Caco-2 (cell line): ENCODE measurements at regions not wholly inside any gene's neighbourhood (a gene's known extent, or its start where the extent isn't known, plus 50 kb on each side); places are given as distances from the start of the nearest gene placed in this dataset.
A peak's percentile ranks its signal among the peaks of the same experiment; 100 is the strongest.
"Not testable (repeated sequence)": the region's sequence is repeated elsewhere in the genome, so short reads cannot be mapped to it uniquely, and the experiment has no call there.

Experiments
- BruUV-seq: library from RNA; stranded (reverse); fragments of 400-500 nt; replicated peaks from 2 replicates; lab custom pipeline; 2021; lab: Mats Ljungman, UMichigan
- CTCF ChIA-PET: fragments of 300-600 bp; sonication (Branson Sonifier 250); formaldehyde crosslinking; loops from one replicate; lab custom pipeline; 2022; ENCODE audit warnings: antibody characterized with exemption; lab: Charles Lee
- POLR2A ChIA-PET: fragments of 300-600 bp; sonication (Branson Sonifier 250); formaldehyde crosslinking; loops from one replicate; lab custom pipeline; 2022; ENCODE audit warnings: antibody characterized with exemption; lab: Charles Lee
- DNase-seq, 2 experiments: peaks; one replicate each; pipeline versions ENCODE4 v3.0.0 to v3.0.0-alpha.2; 2020 to 2022
- H3K27me3 ChIP-seq: replicated peaks from 2 replicates; pipeline ENCODE4 v1.6.0; 2011; ENCODE audit warnings: low read length; ENCODE audit not compliant: control insufficient read depth, insufficient read depth
- H3K36me3 ChIP-seq: 2 replicates; pipeline ENCODE4 v1.5.1; 2011; ENCODE audit warnings: low read length; ENCODE audit not compliant: control insufficient read depth, insufficient read depth
- H3K4me1 ChIP-seq: fragments of 250-450 bp; sonication (Bioruptor Pico); 2 replicates; pipeline ENCODE4 v1.5.1; 2020; ENCODE audit warnings: mild to moderate bottlenecking
- H3K4me3 ChIP-seq: 2 replicates; pipeline ENCODE4 v1.5.1; 2011; ENCODE audit warnings: low read depth, mild to moderate bottlenecking, control low read depth, low read length
- H3K9me3 ChIP-seq: fragments of 250-450 bp; sonication (Bioruptor Pico); 2 replicates; pipeline ENCODE4 v1.5.1; 2020; ENCODE audit warnings: mild to moderate bottlenecking, moderate library complexity
- H3K27ac Mint-ChIP-seq: one replicate; pipeline ENCODE4 v1.8.0; 2022; ENCODE audit warnings: mixed read lengths; ENCODE audit not compliant: unreplicated experiment
- H3K27me3 Mint-ChIP-seq: one replicate; pipeline ENCODE4 v1.8.0; 2022; ENCODE audit warnings: mixed read lengths; ENCODE audit not compliant: insufficient read depth, unreplicated experiment
- H3K36me3 Mint-ChIP-seq: one replicate; pipeline ENCODE4 v1.8.0; 2022; ENCODE audit warnings: mild to moderate bottlenecking, mixed read lengths; ENCODE audit not compliant: insufficient read depth, unreplicated experiment
- H3K4me1 Mint-ChIP-seq: one replicate; pipeline ENCODE4 v1.8.0; 2022; ENCODE audit warnings: low read depth, mixed read lengths; ENCODE audit not compliant: unreplicated experiment
- H3K4me3 Mint-ChIP-seq: one replicate; pipeline ENCODE4 v1.8.0; 2022; ENCODE audit warnings: mild to moderate bottlenecking, moderate library complexity, mixed read lengths; ENCODE audit not compliant: unreplicated experiment
- H3K9me3 Mint-ChIP-seq: one replicate; pipeline ENCODE4 v1.8.0; 2022; ENCODE audit warnings: mixed read lengths; ENCODE audit not compliant: unreplicated experiment
- intact Hi-C: fragments of 100-400 bp; cut with micrococcal nuclease; formaldehyde crosslinking; loops from one replicate; pipeline ENCODE4 v1.10.0; 2022; ENCODE audit not compliant: unreplicated experiment
- TF ChIP-seq, protein P1 (sequence below), 2 experiments: fragments of 200-600 bp in 1 of 2; IDR thresholded peaks; 1 replicate in 1 of 2; 2 replicates in 1 of 2; pipeline versions ENCODE4 v1.5.1 to v1.8.0; 2011 to 2022; ENCODE audit warnings: antibody characterized with exemption in 1 of 2, control low read depth in 1 of 2, inconsistent platforms in 1 of 2, low read depth in 1 of 2, low read length in 1 of 2, mild to moderate bottlenecking in 1 of 2, moderate library complexity in 1 of 2; ENCODE audit not compliant: insufficient read depth in 1 of 2, severe bottlenecking in 1 of 2, unreplicated experiment in 1 of 2

DNA sequence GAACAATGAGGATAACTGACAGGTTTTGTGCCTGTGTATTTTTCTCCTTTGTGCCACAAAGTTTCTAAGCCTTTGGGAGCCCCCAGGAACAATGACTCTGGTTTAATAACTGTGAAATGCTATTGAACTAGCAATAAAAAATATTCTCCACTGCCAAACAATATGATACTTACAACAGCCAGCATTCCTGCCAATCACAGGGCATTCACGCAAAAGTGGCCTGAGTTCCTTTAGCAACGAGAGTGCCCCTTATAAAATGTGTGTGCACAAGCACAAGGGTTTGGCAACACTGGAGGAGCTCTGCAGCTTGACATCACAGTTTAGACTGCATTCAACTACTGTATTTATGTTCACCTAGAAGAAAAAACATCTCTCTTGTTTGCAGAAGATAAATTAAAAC, 412.9 kb upstream of the NFE2L3 start:
- no peaks in the 10 kb centered on the region for H3K9me3 ChIP-seq
- H3K4me1 ChIP-seq, result no peaks in the 10 kb centered on the region; the same call in 1 of the 2 replicates
- no peak for DNase-seq
- H3K9me3 Mint-ChIP-seq, result no peaks in the 10 kb centered on the region
- no TSS peak for BruUV-seq
- H3K4me3 Mint-ChIP-seq, result no peak overlapping the region
- POLR2A ChIA-PET, result no interaction called here
- intact Hi-C loops, result no loop called here
- TF ChIP-seq, protein P1, sequence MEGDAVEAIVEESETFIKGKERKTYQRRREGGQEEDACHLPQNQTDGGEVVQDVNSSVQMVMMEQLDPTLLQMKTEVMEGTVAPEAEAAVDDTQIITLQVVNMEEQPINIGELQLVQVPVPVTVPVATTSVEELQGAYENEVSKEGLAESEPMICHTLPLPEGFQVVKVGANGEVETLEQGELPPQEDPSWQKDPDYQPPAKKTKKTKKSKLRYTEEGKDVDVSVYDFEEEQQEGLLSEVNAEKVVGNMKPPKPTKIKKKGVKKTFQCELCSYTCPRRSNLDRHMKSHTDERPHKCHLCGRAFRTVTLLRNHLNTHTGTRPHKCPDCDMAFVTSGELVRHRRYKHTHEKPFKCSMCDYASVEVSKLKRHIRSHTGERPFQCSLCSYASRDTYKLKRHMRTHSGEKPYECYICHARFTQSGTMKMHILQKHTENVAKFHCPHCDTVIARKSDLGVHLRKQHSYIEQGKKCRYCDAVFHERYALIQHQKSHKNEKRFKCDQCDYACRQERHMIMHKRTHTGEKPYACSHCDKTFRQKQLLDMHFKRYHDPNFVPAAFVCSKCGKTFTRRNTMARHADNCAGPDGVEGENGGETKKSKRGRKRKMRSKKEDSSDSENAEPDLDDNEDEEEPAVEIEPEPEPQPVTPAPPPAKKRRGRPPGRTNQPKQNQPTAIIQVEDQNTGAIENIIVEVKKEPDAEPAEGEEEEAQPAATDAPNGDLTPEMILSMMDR (IDR thresholded peaks at IDR 0.05; ENCODE audit: insufficient read depth in 1 of 2, low read depth in 1 of 2, low read length in 1 of 2, severe bottlenecking in 1 of 2, unreplicated experiment in 1 of 2), result no peak
- no peaks in the 10 kb centered on the region for H3K36me3 Mint-ChIP-seq
- no peak overlapping the region for H3K27ac Mint-ChIP-seq
- peaks cover 15% of the 10 kb centered on the region for H3K27me3 Mint-ChIP-seq
- CTCF ChIA-PET, result no interaction called here
- H3K4me3 ChIP-seq, result no peak overlapping the region
- no peaks in the 10 kb centered on the region for H3K4me1 Mint-ChIP-seq
- no peaks in the 10 kb centered on the region for H3K27me3 ChIP-seq
- H3K36me3 ChIP-seq, result no peaks in the 10 kb centered on the region

DNA sequence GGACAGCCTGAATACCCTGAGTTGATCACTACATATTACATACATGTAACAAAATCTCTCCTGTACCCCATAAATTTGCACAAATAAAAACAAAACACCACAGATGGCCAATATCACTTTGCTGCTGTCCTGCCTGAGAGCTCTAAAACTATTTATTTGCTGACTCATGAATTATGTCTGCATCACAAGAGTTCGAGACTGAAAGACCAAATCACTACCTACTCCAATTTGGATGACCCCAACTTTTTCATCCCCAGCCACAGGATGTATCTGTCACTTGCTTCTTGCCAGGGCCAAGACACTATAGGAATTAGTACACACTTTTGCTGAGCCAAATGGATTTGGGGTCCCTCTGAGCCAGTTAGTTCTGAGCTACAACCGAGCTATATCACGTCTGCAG, 409.7 kb upstream of the NFE2L3 start:
- intact Hi-C loops, result no loop called here
- Histone ChIP-seq H3K4me1 (no peaks in the 10 kb centered on the region; the same call in 1 of the 2 replicates), H3K27me3 (no peaks in the 10 kb centered on the region), H3K9me3 (no peaks in the 10 kb centered on the region), H3K36me3 (no peaks in the 10 kb centered on the region), H3K4me3 (no peak overlapping the region)
- Mint-ChIP-seq H3K27ac (no peak overlapping the region), H3K4me3 (no peak overlapping the region), H3K27me3 (peaks cover 8% of the 10 kb centered on the region), H3K4me1 (no peaks in the 10 kb centered on the region), H3K9me3 (no peaks in the 10 kb centered on the region), H3K36me3 (no peaks in the 10 kb centered on the region)
- POLR2A ChIA-PET, result no interaction called here
- BruUV-seq, result no TSS peak
- CTCF ChIA-PET, result no interaction called here
- TF ChIP-seq, protein P1 (IDR thresholded peaks at IDR 0.05; ENCODE audit: insufficient read depth in 1 of 2, low read depth in 1 of 2, low read length in 1 of 2, severe bottlenecking in 1 of 2, unreplicated experiment in 1 of 2), result no peak
- no peak for DNase-seq

DNA sequence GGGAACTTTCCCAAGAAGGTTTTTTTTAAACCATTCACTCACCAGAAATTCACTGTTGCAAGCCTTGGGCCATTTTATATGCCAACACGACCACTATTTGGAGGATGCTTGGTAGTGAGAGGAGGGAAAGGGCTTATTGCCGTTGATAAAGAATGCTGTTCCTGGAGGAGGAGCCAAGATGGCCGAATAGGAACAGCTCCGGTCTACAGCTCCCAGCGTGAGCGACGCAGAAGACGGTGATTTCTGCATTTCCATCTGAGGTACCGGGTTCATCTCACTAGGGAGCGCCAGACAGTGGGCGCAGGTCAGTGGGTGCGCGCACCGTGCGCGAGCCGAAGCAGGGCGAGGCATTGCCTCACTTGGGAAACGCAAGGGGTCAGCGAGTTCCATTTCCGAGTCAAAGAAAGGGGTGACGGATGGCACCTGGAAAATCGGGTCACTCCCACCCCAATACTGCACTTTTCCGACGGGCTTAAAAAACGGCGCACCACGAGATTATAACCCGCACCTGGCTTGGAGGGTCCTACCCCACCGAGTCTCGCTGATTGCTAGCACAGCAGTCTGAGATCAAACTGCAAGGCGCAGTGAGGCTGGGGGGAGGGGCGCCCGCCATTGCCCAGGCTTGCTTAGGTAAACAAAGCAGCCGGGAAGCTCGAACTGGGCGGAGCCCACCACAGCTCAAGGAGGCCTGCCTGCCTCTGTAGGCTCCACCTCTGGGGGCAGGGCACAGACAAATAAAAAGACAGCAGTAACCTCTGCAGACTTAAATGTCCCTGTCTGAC, 408.1 kb upstream of the NFE2L3 start:
- CTCF ChIA-PET, result interaction anchor here (1.2 kb wide), 1 partner anchor 103 kb away, joined by 3 read pairs; no protein-coding TSS in a partner anchor
- H3K27me3 Mint-ChIP-seq, intact Hi-C loops, H3K4me1 Mint-ChIP-seq, H3K27me3 ChIP-seq, H3K36me3 ChIP-seq, H3K9me3 ChIP-seq, H3K9me3 Mint-ChIP-seq, BruUV-seq, H3K36me3 Mint-ChIP-seq, H3K4me1 ChIP-seq: not testable (repeated sequence)
- Mint-ChIP-seq H3K4me3 (peak overlapping the region; percentile 76), H3K27ac (peak overlapping the region; percentile 69)
- peak; percentile 79 for DNase-seq
- POLR2A ChIA-PET, result interaction anchor here (0.6 to 1.1 kb wide), 2 partner anchors 111 to 616 kb away, joined by 3 read pairs; no protein-coding TSS in a partner anchor
- peak overlapping the region; percentile 32 for H3K4me3 ChIP-seq
